HG03196 (cell line): ENCODE measurements at regions not wholly inside any gene's neighbourhood (a gene's known extent, or its start where the extent isn't known, plus 50 kb on each side); places are given as distances from the start of the nearest gene placed in this dataset.
"Not testable (repeated sequence)": the region's sequence is repeated elsewhere in the genome, so short reads cannot be mapped to it uniquely, and the experiment has no call there.

Source experiments
- ATAC-seq: cut with Tn5 transposase; IDR thresholded peaks from one replicate; pipeline ENCODE4 v1.9.1; 2021; ENCODE audit not compliant: unreplicated experiment

DNA sequence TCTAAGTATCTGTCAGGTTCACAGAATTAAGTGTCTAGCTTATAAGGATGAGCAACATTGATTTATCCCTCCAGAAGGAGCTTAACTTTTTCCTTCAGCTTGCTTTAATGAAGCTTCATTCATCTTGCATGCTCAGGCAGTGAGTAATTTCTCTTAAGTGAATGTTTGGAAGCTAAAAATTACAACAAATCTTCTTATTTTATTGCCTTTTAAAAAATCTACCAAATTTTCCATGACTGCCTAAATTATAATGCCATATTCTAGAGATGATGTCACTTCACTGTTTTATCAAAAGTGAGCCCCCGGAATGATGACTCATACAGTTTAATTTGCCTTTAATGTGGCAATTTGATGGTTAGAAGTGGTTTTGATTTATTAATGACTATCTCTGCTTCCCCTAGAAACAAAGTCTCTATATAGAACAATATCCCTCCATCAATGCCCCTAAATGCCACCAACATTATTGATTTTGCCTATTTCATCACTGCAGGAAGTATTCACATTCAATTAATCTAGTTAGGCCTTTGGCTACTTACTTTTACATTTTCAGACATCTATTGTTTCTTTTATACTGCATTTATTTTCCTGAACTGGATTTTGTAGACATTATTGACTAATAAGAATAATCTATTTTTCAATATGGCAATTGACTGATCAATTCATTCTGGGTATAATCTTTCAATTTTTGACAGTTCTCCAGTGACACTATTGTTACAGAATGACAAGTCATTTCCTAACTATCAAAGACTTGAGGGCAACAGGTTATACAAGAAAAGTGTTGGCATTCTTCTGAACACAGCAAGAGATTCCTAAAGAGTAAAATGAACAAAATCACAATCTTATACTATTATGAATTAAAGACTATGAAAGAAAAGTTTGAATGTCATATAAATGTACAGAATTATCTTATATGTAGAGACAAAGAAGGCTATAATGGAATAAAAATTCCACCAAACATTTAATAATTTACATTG lies 139.3 kb upstream of the ODAD2 start:
- ATAC-seq: no peak

DNA sequence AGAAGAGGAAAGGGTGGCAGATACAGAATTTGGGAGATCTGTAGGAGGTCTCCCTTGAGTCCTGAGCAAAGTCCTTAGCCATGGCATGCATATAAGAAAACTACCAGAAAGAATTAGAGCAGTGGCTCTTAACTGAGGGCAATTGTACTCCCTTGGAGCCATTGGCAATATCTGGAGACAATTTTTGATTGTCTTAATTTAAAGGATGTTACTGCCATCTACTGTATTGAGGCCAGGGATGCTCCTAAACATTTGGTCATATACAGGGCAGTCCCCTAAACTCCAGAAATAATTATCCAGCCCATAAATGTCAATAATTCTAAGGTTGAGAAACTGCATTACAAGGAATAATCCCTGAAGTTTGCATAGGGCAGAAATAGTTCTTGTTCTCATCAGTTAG lies 136.4 kb upstream of the ODAD2 start:
- ATAC-seq: no peak

DNA sequence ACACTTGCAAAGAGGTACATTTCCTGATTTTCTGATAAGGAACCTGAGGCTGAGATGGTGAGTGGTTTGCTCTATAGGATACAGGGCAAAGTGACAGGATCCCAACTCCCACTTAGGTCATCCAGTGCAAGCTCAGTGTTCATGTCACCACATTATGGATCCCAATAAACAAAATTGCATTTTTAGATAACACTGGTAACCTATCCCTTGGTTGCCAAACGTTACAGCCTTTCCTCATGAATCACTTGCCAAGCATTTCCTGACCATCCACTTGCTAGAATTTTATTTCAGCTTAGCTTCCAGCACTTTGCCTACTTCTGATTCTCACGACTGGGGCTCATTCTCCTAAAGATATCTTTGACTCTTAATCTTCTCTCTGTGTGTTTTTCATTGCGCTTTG lies 131.4 kb upstream of the ODAD2 start:
- ATAC-seq: no peak

GRCh38 chr10:28127881-28128280 lies 129.0 kb upstream of the ODAD2 start:
- no peak for ATAC-seq

- no peak for ATAC-seq
Observed at GRCh38 chr10:28125701-28126100, 126.8 kb upstream of the ODAD2 start.

- ATAC-seq: no peak
Observed at GRCh38 chr10:28120795-28121194, 121.9 kb upstream of the ODAD2 start.

DNA sequence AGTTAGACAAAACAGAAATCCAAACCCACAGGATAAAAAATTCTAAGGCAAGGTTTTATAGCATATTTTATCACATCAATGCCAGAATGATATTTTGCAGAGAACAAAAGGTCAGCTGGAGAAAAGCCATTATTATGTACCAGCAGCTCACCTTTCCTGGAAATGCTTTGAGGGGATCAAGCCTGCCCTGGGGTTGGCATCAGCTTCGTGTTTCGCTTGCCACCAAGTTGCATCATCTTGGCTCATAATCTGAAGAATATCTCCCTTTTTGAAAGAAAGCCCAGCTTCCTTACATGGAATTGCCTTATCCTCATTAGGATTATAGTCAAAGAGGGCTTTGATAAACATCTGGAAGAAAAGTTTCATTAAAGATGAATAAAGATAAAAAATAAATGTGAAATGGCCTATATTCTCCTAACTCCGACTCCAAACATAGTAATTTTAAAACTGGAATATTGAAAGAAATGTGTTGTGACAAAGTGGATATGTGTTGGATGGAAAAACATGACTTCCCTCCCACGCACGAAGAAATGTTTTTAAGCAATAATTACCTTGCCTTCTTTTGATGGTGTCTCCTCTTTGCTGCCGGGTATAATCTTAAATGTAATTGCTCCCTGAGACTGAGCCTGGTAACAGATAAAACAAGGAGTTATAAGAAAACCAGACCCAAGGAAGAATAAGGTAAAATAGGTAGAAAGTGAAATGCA lies 121.3 kb upstream of the ODAD2 start:
- no peak for ATAC-seq

- ATAC-seq: no peak
Observed at GRCh38 chr10:28118985-28119628, 120.2 kb upstream of the ODAD2 start.

DNA sequence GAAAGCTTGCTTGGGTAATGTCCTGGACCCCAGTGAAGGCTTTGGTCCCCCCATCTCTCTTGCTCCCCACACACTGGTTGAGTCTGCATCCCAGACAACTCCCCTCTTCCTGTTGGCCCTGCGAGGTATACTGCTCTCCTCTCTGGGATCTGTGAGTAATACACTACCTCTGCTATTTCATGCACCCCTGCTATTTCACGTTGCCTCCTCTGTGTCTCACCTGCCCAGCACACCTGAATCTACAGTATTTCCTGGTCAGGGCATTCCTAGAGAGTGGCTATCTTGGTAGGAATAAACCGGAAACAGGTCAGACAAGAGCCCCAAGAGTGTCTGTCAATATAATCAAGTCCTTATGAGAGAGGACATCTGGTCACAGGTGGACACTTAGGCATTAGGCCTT lies 114.3 kb upstream of the ODAD2 start:
- no peak for ATAC-seq

GRCh38 chr10:28111712-28112111 lies 112.8 kb upstream of the ODAD2 start:
- ATAC-seq: no peak

DNA sequence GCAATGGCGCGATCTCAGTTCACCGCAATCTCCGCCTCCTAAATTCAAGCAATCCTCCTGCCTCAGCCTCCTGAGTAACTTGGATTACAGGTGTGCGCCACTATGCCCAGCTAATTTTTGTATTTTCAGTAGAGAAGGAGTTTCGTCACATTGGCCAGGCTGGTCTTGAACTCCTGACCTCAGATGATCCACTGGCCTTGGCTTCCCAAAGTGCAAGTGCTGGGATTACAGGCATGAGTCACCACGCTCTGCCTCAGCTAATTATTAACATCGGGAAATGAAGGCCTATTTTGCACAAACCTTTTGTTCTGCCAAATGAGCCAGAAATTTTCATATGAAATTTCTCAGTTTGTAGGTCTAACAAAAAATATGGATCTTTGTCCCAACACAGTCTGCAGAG lies 106.7 kb upstream of the ODAD2 start:
- ATAC-seq: no peak

DNA sequence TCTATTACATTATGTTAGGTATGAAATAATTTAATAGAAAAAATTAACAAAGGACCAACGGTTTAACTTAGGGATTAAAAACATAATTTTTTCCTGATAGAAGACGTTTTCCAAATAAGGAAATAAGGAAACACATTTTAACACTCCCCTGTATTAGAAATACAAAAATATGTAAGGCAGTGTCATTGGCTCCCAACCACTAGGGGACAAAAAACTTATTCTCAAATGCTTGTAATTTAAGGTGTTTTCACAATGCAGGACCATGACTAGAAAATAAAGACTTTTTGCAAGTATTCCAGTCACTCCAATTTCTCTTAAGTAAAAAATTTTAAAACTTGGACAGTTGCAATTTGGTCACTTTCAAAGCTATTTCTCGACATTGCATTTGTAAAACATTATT lies 98.8 kb upstream of the ODAD2 start:
- no peak for ATAC-seq

GRCh38 chr10:28095791-28096378 lies 97.0 kb upstream of the ODAD2 start:
- ATAC-seq: no peak

- no peak for ATAC-seq
Observed at GRCh38 chr10:28094121-28094520, 95.2 kb upstream of the ODAD2 start.

GRCh38 chr10:28091913-28092312 lies 93.0 kb upstream of the ODAD2 start:
- ATAC-seq: no peak

DNA sequence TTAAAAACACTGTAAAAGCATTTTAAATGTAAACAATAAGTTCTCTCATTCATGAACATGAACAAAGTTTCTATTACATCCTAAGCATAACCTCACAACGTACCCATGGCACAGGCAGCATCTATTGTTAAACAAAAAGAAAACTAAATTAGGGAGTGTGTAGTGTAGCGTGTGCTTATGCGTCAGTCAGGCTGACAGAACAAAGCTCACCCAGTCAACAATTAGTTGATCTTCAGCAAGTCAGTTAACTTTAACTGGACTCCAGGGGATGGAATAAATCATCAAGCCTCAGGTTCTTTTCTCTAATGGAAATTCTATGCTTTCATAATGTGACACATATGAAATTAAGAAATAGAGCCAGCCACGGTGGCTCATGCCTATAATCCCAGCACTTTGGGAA lies 91.6 kb upstream of the ODAD2 start:
- ATAC-seq: no peak

DNA sequence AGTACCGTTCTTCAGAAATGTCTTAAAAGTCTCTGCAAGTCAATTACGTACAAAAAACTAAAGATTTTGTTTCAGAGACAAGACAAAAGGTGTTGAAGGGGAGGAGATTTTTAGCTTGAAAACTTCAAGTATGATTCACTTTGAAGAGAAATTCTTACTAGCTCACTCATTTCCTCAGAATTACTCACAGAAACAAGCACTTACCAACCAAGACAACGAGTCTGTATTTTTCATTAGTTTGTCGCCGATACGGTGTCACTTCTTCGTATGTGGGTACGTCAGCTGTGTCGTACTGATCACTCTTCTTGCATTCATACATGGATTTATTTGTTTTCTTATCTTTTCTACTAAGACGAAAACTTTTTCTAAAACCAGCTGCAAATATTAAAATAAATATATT lies 90.6 kb upstream of the ODAD2 start:
- no peak for ATAC-seq

GRCh38 chr10:28087661-28088351 lies 88.9 kb upstream of the ODAD2 start:
- no peak for ATAC-seq

GRCh38 chr10:28085760-28086159 lies 86.9 kb upstream of the ODAD2 start:
- ATAC-seq: not testable (repeated sequence)

GRCh38 chr10:28082885-28083284 lies 84.0 kb upstream of the ODAD2 start:
- no peak for ATAC-seq

DNA sequence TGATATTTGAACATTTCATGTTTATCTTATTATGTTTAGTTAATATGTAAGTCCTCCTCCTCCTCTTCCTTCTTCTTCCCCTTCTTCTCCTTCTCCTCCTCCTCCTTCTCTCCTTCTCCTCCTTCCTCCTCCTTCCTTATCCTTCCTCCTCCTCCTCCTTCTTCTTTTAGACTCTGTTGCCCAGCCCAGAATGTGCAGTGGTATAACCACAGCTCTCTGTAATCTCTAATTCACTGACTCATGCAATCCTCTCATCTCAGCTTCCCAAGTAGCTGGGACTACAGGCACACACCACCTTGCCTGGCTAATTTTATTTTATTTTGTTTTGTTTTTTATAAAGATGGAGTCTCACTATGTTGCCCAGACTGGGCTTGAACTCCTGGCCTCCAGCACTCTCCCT lies 83.4 kb upstream of the ODAD2 start:
- ATAC-seq: no peak
